Fibroblast of villous mesenchyme (primary cell): ENCODE measurements at regions not wholly inside any gene's neighbourhood (a gene's known extent, or its start where the extent isn't known, plus 50 kb on each side); places are given as distances from the start of the nearest gene placed in this dataset.
A peak's percentile ranks its signal among the peaks of the same experiment; 100 is the strongest.

ENCODE experiments used
- DNase-seq: peaks from one replicate; pipeline ENCODE4 v3.0.0-alpha.2; 2010; ENCODE audit warnings: low read depth
- H3K4me3 ChIP-seq: 2 replicates; pipeline ENCODE4 v1.5.1; 2011; ENCODE audit warnings: low read depth, mild to moderate bottlenecking, low read length
- TF ChIP-seq, protein P1 (sequence below): IDR thresholded peaks from 2 replicates; pipeline ENCODE4 v1.5.1; 2012; ENCODE audit warnings: low read depth, mild to moderate bottlenecking, low read length; ENCODE audit not compliant: insufficient read depth

- TF ChIP-seq, protein P1, sequence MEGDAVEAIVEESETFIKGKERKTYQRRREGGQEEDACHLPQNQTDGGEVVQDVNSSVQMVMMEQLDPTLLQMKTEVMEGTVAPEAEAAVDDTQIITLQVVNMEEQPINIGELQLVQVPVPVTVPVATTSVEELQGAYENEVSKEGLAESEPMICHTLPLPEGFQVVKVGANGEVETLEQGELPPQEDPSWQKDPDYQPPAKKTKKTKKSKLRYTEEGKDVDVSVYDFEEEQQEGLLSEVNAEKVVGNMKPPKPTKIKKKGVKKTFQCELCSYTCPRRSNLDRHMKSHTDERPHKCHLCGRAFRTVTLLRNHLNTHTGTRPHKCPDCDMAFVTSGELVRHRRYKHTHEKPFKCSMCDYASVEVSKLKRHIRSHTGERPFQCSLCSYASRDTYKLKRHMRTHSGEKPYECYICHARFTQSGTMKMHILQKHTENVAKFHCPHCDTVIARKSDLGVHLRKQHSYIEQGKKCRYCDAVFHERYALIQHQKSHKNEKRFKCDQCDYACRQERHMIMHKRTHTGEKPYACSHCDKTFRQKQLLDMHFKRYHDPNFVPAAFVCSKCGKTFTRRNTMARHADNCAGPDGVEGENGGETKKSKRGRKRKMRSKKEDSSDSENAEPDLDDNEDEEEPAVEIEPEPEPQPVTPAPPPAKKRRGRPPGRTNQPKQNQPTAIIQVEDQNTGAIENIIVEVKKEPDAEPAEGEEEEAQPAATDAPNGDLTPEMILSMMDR, result no peak
- DNase-seq, result no peak
These were observed 116.9 kb downstream of the NR4A2 start for GRCh38 chr2:156215656-156216055.

DNA sequence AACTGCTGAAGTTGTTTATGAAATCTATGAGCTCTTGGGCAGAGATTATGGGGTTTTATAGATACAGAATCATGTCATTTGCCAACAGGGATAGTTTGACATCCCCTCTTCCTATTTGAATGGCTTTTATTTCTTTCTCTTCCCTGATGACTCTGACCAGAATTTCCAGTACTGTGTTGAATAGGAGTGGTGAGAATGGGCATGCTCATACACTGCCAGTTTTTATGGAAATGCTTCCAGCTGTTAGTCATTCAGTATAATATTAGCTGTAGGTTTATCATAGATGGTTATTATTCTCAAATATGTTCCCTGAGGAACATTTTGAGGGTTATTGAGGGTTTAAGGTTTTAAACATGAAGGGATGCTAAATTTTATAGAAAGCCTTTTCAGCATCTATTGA lies 121.2 kb downstream of the NR4A2 start:
- TF ChIP-seq, protein P1, result no peak
- no peak for DNase-seq
- no peak overlapping the region for H3K4me3 ChIP-seq

More at GRCh38 chr2:156215656-156216055, 116.9 kb downstream of the NR4A2 start:
- no peak overlapping the region for H3K4me3 ChIP-seq

DNA sequence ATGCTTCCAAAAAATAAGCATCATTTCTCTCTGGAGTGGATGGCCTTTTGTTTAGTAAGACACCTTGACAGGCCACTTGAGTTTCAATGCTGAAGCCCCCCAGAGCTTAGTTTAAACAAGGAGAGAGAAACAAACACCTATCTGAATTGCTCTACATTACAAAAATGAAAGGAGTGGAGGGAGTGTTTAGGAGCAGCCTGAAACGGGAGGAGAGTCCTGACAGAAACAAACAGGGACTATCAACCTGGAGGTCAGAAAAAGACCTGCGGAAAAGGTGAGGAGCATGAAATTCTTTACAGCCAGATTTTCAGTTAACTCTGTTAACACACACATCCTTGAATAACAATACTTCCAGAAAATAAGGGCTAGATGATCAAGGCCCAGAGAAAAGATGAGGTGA lies 126.2 kb downstream of the NR4A2 start:
- no peak for DNase-seq
- TF ChIP-seq, protein P1, result no peak
- no peak overlapping the region for H3K4me3 ChIP-seq

GRCh38 chr2:156199588-156199987 lies 132.9 kb downstream of the NR4A2 start:
- no peak overlapping the region for H3K4me3 ChIP-seq
- no peak for DNase-seq
- TF ChIP-seq, protein P1, result no peak

DNA sequence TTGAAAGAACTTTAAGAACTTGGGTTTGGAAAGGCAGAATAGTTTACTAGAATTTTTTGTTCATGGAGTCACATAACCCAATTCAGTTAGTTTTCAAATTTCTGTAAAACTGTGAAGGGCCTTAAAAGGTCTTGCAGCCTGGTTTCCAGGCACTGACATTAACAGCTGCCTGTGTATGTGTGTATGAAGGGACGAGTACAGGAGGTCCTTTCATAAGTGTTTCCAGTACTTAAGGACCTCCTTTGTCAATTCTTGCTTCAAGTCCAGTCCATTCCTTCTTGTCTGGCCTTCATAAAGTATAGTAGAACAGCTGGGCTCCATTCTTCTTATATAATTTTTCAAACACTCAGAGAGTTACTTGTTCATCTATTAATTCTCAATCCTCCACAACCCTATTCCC lies 136.5 kb downstream of the NR4A2 start:
- TF ChIP-seq, protein P1, result no peak
- DNase-seq, result no peak
- no peak overlapping the region for H3K4me3 ChIP-seq

- DNase-seq, result no peak
- H3K4me3 ChIP-seq, result no peak overlapping the region
- TF ChIP-seq, protein P1, result peak; percentile 21
These were observed 140.1 kb downstream of the NR4A2 start for GRCh38 chr2:156192468-156192867.

- DNase-seq, result no peak
- TF ChIP-seq, protein P1, result no peak
- no peak overlapping the region for H3K4me3 ChIP-seq
These were observed 141.0 kb downstream of the NR4A2 start for GRCh38 chr2:156191527-156191926.
